HL-60/S4 treated with phorbol 12-myristate 13-acetate at 8.2 ng/mL for 4 days and 3 days (cell line): ENCODE measurements at regions not wholly inside any gene's neighbourhood (a gene's known extent, or its start where the extent isn't known, plus 50 kb on each side); places are given as distances from the start of the nearest gene placed in this dataset.

Experiments used
- in situ Hi-C: fragments of 300-500 bp; cut with MboI; formaldehyde crosslinking; loops from 2 replicates; pipeline ENCODE4 v1.15.0; 2022; ENCODE audit warnings: low sequenced_read_pairs

DNA sequence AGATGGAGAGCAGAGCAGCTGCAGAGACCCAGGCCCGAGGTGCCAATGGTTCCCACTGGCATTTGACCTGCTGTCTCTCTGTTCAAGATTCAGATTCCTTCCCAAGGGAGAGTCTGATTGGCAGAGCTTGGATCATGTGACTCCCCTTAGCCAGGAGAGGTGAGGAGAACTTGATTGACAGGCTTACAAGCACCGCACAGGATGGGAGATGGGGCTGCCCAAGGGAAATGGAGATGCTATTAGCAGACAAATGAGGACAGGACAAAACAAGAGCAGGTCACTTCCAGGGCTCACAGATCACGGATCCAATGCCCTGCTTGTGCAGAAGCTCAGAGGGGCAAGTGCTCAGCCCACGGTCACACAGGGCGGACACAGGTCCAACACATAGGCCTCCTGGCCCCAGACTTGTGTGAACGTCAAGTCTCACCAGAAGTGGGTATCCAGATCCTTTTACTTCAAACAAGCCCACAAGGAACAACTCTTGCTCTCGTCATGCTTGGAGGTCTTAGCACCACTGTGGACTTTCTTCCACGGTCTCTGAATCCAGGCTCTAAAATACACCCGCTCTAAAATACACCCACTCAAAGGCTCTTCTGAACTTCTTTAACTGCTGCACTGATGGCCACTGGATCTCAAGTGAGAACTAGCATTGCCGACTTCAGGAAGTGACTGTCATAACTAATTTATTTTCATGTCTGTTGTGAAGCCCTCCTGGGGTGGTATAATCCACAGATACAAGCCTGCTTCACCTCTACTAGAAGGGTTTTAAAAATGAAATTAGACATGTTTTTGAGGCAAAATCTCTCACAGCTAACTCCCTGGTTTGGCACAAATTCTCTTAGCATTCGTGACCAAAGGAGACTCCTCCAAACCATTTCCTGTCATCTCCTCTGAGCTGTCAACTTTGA lies 274.9 kb downstream of the RRAGC start:
- in situ Hi-C loops, result loop anchor here (25.0 kb wide), 1 partner anchor 547 kb away; the partner anchor contains the start of gene POU3F1

DNA sequence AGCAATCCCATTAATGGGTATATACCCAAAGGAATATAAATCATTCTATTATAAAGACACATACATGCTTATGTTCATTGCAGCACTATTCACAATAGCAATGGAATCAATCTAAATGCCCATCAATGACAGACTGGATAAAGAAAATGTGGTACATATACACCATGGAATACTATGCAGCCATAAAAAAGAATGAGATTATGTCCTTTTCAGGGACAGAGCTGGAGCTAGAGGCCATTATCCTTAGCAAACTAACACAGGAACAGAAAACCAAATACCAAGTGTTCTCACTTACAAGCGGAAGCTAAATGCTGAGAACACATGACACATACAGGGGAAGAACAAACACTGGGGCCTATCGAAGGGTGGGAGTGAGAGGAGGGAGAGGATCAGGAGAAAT lies 276.3 kb downstream of the RRAGC start:
- in situ Hi-C loops, result loop anchor here (25.0 kb wide), 1 partner anchor 546 kb away; the partner anchor contains the start of gene POU3F1

DNA sequence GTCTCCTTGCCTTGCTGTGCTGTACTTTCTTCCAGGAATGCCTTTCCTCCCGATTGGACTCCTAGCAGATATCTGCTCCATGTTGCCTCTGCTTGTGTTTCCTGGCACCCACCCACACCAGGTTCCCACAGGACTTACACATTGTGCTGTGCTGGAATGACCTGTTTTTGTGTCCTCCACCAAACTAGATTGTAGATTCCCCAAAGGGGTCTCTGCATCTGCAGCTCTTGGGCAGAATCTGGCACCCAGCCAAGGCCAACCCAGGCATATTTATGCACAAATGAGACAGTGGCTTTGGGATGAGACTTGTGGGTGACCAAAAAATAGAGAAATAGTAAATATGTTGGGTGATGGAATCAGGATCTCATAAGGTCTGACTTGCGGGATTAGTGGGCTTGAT lies 278.2 kb downstream of the RRAGC start:
- in situ Hi-C loops, result loop anchor here (25.0 kb wide), 1 partner anchor 544 kb away; the partner anchor contains the start of gene POU3F1

DNA sequence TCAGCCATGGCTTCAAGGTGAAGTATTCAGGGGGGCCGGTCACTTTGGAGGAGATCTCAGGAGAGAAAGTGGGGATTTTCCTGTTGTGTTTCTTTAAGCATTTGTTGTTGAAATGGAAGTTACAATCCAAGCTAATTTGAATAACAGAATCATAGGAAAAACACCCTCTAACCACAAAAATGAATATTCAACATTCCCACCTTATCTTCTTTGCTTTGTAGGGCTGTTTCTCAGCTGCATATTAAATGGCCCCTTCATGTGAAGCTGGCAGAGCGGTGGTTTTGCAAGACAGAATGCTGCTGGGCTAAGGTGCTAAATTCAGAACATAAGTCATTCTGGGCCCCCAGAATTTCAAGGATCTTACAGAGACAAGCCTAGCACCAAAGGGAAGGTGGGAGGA lies 279.0 kb downstream of the RRAGC start:
- in situ Hi-C loops, result loop anchor here (25.0 kb wide), 1 partner anchor 543 kb away; the partner anchor contains the start of gene POU3F1

DNA sequence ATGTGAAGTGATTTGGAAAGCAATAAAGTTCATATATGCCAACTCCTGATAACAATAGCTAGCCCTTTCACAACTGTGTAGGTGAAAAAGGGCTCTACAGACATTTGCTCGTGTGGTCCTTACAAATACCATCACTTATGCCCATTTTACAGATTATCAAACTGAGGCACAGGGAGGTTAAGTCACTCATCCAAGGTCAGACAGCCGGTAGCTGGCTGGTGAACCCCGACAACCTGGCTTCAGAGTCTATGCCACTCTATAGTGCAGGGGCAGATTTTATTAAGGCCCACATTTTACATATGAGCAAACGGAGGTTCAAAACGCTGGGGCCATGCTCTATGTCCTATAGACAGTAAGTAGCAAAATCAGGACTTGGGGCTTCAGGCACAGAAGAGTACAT lies 280.5 kb downstream of the RRAGC start:
- in situ Hi-C loops, result loop anchor here (25.0 kb wide), 1 partner anchor 542 kb away; the partner anchor contains the start of gene POU3F1

DNA sequence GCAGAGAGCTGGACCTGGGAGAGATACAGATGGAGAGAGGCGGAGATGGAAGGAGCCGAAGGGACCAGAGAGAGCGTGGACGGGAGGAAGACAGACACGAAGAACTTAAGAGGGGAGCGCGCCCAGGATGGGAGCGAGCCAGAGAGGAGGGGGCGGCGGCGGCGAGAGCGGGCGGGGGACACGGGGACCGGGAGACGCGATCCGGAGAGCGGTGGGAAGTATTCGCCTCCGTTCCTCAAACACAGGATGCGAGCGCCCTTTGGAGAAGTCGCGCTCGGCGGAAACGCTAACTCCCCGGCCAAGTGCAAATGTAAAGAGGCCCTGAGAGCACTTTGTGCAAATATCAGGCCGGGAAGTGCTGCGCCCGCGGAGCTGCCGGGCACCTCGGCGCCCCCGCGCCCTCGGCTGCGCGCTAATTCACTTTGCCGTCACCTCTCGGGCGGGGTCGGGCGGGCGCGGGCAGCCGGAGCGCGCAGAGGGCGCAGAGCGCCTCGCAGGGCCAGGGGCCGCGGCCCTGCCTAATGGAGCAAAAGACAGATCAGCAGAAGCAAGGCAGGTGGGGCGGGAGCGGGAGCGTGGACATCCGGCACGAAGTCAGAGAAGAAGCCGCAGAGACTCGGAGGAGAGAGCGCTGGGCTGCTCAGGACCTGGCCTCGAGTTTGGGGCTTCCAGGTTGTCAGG lies 281.2 kb downstream of the RRAGC start:
- in situ Hi-C loops, result loop anchor here (25.0 kb wide), 1 partner anchor 541 kb away; the partner anchor contains the start of gene POU3F1

DNA sequence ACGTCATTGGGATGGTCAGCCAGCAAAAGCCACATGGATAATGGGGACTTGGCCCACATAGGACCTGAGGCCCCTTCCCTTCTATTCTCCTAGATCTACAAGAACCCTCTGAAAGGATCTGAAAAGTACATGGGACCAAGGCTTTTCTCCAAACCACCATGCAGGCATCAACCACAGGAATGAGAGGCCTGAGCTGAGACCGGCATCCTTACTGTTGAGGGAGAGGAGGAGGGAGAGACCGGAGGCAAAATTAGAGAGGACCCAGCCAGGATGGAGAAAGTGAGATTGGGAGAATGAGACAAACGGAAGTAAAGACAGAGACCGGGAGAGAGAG lies 281.7 kb downstream of the RRAGC start:
- in situ Hi-C loops, result loop anchor here (25.0 kb wide), 1 partner anchor 541 kb away; the partner anchor contains the start of gene POU3F1

DNA sequence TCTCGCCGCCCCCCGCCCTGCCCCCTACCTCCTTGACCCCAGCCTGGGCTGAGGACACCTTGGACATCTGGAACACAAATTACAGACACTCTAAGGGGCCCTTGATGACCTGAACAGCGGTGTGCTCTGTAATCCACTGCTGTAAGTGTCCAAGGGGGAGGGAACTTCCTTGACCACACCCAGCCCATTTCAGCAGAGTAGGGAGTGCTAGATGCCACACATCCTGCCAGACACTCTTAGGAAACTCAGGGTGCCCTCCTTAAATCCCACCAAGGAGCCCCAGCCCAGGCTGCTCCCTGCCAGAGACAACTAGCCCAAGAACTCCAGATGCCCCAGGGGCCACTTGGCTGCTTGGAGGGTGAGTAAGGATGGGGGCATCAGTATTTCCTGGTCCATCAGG lies 282.2 kb downstream of the RRAGC start:
- in situ Hi-C loops, result loop anchor here (25.0 kb wide), 1 partner anchor 540 kb away; the partner anchor contains the start of gene POU3F1

DNA sequence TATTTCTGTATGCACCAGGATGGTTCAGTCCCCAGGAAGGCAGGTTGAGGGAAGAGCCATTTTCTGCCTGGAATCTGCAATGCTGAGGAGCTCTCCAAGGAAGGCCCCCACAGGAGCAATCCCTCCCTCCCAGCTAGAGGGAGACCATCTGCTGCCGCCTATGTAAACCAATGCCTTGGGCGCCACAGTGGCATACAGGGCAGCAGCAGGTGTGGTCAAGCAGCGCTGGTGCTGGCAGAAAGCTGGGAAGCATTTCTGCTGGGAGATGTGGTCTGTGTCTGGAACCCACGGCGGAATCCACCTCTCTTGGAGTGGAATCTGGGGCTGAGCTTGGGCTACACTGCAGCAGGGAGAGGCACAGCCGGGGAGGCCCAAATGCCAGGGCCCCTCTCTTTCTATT lies 283.3 kb downstream of the RRAGC start:
- in situ Hi-C loops, result loop anchor here (25.0 kb wide), 1 partner anchor 539 kb away; the partner anchor contains the start of gene POU3F1

DNA sequence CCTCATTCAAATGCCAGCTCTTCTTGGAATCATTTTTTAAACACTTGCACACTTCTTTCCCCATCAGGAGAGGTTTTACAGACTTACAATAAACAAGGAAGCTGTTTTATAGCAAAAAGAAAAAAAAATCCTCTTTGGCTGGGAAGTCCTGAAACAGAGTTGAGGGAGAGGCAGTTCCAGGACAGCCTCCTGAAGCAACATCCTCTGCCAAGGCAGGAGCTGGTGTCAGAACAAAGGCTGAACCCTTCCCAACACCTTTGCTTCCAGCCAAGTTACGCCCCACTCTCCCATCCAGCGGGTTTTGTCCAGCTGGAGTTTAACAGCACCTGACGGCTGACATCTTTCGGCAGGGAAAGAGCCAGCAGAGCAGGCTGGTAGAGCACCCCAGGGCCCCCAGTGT lies 287.8 kb downstream of the RRAGC start:
- in situ Hi-C loops, result no loop called here

DNA sequence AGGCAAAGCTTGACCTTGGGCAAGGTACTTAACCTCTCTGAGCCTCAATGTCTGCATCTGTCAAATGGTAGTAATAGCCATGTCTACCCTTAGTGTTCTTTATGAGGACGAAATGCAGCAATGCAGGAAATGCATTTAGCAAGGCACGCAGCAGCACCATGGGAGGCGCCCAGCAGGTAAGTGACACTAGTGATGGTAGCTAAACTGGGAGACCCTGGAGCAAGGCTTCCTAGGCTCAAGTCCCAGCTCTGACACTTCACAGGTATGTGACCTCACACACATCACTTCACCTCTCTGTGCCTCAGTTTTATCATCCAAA lies 289.0 kb downstream of the RRAGC start:
- in situ Hi-C loops, result no loop called here

DNA sequence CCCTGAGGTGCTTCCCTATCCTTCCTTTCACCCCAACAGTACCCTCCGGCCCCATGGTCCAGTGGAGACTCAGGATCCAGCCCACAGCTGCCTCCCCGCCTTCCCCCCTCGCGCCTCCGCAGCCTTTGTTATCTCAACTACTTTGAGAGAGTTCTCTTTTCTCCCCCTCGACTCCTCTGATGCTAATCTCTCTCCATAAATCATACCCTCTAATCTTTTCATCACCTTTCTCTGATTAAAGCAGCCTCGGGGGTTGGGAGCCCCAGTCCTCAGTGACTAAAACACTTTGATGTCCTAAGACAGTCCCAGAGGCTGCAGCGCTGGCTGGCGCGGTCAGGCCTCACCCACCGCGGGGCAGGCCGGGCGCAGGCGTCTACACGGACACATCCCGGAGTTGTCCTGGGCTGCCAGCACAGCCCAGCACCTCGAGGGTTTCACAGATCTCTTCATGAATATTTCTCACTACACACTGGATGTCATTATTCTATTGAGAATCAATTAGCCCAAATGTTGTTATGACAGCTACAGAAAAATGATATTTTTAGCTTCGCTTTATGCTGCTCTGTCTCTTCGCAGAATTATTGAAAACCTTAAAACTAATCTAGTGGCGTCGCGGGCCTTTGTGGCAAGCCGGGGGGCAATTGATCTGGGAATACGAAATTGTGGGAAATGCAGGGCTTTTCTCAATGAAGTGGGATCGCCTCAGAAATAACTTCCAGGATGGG lies 289.5 kb downstream of the RRAGC start:
- in situ Hi-C loops, result no loop called here

DNA sequence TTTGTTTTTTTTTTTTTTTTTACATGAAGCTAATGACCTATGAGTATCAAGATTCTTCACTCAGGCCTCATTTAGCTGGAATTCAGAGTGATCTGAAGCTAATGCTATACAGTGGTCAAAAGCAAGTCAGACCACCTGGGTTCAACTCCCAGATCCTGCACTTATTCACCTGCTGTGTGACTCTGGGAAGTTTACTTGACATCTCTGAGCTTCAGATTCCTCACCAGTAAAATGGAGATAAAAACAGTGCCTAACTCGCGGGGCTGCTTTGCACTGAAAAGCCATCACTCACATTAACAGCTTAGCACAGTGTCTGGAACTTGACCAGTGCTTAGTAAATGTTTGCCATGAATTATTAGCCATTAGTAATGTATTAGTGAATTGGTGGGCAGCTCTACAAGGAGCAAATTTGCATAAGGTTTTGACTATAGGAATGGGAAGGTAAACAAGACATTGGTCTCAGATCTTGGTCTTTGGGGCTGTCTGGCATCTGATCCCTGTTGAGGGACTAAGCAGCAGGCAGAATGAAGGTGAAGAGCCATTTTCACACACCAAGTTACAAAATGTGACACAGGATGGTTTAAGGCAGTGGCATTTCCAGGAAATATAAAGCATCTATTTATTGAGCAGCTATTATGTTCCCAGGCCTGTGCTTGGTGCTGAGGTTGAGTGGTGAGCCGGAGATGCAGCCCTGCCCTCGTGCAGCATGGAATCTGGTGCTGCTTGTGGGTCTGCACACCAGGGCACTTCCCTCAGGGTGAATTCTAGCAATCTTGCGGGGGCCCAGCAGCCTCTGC lies 291.3 kb downstream of the RRAGC start:
- in situ Hi-C loops, result no loop called here

DNA sequence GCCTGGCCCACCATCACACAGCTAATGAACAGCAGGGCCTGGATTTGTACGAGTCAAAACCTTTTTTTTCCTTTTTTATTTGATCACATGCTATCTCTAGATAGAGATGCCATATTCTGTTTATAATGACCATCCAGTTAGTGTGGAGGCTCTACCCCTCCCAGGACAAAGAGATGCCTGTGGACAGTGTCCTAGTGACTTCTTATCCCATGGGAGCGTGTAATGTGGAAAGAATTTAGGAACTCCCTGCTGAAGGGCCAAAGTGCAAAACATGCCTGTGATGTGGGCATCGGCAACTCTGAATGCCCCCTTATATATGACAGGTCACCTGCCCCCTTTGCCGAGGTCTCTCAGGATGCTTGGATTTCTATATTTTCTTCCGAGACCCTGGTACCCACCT lies 292.2 kb downstream of the RRAGC start:
- in situ Hi-C loops, result no loop called here

DNA sequence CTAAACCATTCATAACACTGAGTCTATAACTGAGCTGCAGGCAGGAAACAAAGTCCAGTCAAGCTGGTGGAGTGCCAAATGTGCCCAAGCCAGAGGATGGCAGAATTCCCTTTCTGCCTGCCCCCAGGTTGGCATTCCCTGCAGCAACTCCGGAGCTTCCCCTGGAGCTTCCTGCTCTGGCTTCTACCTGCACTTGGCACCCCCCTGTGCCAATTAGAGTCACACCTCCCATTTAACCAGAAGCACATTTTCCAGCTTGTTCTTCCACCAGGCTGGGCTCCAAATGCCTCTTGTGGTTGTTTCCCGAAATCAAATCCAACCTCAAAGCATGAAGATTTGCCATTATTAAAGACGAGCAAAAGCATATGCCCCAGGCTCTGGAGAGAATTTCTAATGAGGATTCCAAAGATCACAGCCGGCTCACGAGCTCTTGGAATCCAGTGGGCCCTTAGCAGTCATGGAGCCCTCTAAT lies 294.5 kb downstream of the RRAGC start:
- in situ Hi-C loops, result no loop called here

DNA sequence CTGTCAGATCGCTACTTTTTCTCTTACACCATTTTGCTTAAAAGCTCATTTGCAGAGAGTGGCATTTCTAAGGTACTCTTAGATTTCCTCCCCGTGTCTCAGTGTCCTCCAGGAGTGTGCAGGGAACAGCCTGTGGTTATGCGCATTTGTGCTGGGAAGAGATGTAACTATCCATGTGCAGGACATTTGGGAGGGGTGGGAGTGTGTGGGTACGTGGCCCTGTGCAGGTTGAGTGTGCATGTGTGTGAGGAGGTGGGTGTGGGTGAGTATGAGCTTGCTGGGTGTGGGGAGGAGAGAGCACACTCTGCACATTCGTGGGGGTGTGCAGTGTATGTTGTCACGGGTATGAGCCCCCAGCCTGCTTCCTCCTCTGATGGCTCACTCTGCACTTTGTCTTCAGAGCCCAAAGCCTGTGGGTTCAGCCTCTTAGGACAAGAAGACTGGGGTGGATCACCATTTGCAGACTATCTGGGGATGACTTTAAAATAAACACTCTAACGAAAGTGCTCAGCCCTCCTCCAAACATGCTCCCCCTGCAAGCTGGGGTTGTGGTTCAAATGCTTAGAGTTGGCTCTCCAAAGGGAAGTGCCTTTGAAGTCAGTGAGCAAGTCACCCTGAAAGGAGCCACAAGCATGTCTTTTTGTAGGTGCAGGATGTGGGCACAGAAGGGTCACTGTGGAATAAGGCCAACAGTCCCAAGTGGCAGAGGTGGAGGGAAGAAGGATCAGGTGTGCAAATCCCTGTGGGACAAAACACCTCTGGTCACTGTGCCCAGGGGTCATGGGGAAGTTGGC lies 295.4 kb downstream of the RRAGC start:
- in situ Hi-C loops, result no loop called here

DNA sequence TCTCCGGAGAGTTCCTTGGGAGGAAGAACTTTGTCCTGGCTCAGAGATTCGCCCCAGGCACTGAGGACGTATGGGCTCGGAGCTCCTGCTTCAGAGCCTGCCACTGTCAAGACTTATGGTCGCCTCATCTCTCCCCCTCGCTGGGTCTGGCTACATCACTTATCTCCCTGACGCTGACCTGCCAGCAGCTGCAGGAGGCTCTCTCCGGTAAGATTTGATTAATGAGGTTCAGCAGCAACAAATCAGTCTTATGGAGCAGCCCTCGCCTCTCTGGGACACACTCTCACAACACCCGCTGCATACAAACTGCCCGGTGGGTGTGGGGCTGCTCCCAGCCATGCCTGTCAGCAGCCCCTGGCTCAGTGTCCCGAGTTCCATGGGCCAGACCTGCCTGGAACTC lies 297.8 kb downstream of the RRAGC start:
- in situ Hi-C loops, result no loop called here

DNA sequence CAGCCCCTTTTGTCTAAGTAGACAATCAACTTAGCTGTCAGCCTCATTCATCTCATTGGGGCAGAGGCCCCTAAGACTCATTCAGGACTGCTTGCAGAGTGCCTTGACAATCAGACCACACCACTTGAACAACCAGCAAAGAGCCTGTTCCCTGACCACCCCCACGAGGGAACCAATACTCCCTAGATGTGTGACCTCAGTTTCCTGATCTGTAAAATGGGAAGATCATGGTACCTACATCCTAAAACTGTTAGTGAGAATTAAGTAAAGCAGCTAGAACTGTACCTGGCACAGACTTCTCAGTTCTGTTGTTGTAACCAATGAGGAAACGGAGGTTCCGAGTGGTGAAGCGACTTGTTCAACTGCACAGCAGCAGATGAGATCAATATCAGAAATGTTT lies 298.5 kb downstream of the RRAGC start:
- in situ Hi-C loops, result no loop called here

DNA sequence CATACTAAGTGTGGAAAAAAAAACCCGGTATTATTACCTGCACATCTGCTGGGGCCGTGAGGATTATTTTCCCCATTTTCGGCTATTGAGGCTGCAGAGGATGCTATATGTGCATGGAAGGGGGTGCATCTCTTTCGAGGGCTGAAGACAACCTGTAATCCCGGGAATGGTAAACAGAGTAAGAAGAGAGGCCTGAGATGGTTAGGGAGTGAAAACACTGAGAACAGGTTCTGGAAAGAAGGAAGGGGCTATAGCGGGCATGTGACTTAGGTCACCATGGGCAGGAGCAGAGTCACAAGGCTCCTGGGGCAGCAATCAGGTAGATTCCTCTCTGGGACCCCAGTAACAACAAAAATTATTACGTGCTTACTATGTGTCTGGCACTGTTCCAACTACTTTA lies 299.1 kb downstream of the RRAGC start:
- in situ Hi-C loops, result no loop called here
